ENCODE measurements at regions not wholly inside any gene's neighbourhood (a gene's known extent, or its start where the extent isn't known, plus 50 kb on each side); places are given as distances from the start of the nearest gene placed in this dataset.

- no peak overlapping the region for H3K9ac ChIP-seq (ENCODE audit: insufficient read depth, low read length)
- no peak overlapping the region for H3K27ac ChIP-seq (ENCODE audit: insufficient read depth, low read length)
- H4K20me1 ChIP-seq (ENCODE audit: control insufficient read depth, extremely low read depth, insufficient read depth, low read length), result no peaks in the 10 kb centered on the region
- TF ChIP-seq EZH2 (IDR thresholded peaks at IDR 0.05; ENCODE audit: low read length, missing control alignments), result no peak
- TF ChIP-seq CTCF (conservative IDR thresholded peaks at IDR 0.05 in 1 of 2, IDR thresholded peaks at IDR 0.05 in 1 of 2; ENCODE audit: low read depth in 1 of 2, low read length in 2 of 2), result no peak
- no peak overlapping the region for H2AFZ ChIP-seq (ENCODE audit: low read length)
- no peak overlapping the region for H3K4me3 ChIP-seq (replicated peaks in 1 of 4; ENCODE audit: control extremely low read depth in 1 of 4, insufficient read depth in 1 of 4, low read depth in 3 of 4, low read length in 4 of 4)
- no peaks in the 10 kb centered on the region for H3K79me2 ChIP-seq (ENCODE audit: control insufficient read depth, insufficient read depth, low read length)
- no peak for DNase-seq (ENCODE audit: low read depth in 2 of 2)
- H3K36me3 ChIP-seq (ENCODE audit: control insufficient read depth, insufficient read depth, low read length), result no peaks in the 10 kb centered on the region
- H3K9me3 ChIP-seq (ENCODE audit: control insufficient read depth, insufficient read depth, low read depth, low read length), result no peaks in the 10 kb centered on the region
- H3K4me1 ChIP-seq (ENCODE audit: control insufficient read depth, extremely low read depth, insufficient read depth, low read length), result no peaks in the 10 kb centered on the region
- no peaks in the 10 kb centered on the region for H3K27me3 ChIP-seq (ENCODE audit: control insufficient read depth, insufficient read depth, low read length)
- H3K4me2 ChIP-seq (ENCODE audit: extremely low read depth, insufficient read depth, low read length), result no peak overlapping the region
Observed at GRCh38 chr6:15194453-15194852, 51.4 kb upstream of the JARID2 start.
